HG02610 (cell line): ENCODE measurements at regions not wholly inside any gene's neighbourhood (a gene's known extent, or its start where the extent isn't known, plus 50 kb on each side); places are given as distances from the start of the nearest gene placed in this dataset.

ENCODE experiments used
- ATAC-seq: cut with Tn5 transposase; IDR thresholded peaks from one replicate; pipeline ENCODE4 v1.9.1; 2021; ENCODE audit warnings: mild to moderate bottlenecking, moderate library complexity; ENCODE audit not compliant: unreplicated experiment

DNA sequence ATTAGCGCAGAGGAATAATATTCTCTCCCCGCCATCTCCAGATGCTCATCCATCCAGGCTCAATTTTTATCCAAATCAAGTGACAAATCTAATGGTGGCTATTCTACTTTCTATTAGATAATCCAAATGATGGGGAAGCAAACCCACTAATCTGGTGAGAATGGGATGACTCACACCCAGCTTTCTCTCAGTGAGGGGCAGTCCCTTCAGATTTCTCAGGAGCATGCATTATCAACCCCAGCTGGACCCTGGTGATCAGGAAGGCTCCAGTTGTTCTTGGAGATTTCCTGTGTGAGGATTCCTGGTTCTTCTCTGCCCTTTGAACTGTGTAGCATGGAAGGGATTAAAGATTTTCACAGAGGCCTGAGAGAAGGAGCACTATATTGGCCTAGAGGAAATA is 358.0 kb downstream of the WDR72 start:
- no peak for ATAC-seq

DNA sequence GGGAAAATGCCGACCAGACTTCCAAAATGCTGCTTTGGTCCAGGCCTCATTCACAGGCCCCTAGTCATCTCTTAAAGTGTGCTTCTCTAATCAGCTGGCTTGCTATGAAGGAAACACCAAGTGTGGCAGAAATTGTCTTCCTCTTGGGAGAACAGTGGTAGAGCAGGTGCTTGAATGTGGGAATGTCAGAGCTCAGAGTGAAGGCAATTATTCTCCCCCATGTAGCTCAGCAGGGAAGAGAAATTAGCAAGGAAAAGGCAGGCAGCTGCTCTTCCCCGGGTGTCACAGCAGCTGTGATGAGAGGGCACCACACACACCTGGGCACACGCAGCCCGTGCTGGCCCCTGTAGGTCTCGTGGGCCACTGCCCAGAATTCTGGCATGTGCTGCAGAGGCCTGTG is 358.5 kb downstream of the WDR72 start:
- no peak for ATAC-seq

GRCh38 chr15:53397041-53397616 is 362.3 kb downstream of the WDR72 start:
- no peak for ATAC-seq

GRCh38 chr15:53395871-53396270 is 363.6 kb downstream of the WDR72 start:
- ATAC-seq, result no peak

DNA sequence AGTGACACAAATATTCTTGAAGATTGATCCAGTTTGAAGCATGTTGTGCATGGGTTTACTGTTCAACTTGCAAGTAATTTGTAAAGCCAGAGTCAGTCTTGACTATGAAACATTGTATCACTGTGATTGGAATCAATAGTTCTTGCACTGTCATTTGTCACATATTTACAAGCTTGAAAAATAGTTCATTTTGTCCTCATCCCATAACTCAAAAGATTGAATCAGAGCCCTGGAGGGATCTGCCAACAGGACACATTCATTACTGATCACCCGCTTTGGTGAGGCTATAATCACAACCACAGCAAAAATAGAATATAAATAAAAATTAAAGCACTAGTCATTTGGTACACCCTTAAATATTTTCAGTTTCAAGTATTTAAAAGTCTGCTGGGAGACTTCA is 368.9 kb downstream of the WDR72 start:
- no peak for ATAC-seq

DNA sequence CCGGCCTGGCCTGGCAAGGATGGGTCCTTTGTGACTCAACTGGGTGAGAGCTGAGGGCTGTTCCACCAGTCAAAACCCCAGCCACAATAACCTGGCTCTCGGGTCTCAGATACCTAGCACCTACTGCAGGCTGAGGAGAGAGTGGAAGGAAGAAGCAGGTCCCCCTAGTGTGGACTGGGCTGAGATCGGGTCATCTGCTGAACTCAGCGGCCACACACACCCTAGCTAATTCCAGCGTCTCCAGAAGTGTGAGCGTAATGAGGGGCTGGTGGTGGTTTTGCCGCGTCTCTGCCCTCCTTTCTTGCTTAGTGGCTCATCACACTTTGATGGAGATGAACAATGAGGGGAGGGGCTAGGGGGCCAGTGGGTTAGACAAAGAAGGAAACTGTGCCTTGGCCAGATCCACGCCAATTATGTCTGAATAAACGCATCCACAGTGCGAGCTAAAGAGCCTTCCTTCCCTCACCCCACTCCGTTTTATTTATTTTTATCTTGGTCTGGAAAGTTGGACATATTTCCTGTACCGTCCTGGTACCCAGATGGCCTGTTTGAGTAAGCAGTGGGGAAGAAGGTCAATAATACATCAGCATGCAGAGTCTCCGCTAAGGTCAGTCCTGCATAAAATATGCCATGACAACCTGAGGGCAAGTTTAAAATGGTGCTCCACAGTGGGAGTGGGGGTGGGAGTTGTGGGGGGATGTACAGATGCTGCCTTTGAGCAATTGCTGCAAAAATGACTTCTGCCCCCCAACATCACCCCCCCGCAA is 370.0 kb downstream of the WDR72 start:
- no peak for ATAC-seq

DNA sequence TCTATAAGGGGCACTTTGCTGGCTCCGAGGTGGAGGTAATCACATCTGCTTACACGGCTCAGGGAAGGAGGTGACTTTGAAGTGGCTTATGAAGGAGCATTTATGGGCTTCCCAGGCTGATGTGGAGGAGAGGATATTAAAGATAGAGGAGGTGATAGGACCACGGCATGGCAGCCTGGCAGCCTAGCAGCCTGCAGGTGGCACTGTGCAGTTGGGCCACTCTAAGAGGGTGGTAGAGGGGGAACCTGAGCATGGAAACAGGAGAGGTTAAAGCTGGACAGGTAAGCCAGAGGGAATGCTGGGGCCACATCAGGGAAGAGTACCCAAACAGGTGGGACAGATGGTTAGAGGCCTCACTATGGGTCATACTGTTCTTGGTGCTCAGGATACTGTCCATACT is 375.0 kb downstream of the WDR72 start:
- no peak for ATAC-seq

- ATAC-seq, result no peak
Measured at GRCh38 chr15:53378096-53378800, 381.2 kb downstream of the WDR72 start.

DNA sequence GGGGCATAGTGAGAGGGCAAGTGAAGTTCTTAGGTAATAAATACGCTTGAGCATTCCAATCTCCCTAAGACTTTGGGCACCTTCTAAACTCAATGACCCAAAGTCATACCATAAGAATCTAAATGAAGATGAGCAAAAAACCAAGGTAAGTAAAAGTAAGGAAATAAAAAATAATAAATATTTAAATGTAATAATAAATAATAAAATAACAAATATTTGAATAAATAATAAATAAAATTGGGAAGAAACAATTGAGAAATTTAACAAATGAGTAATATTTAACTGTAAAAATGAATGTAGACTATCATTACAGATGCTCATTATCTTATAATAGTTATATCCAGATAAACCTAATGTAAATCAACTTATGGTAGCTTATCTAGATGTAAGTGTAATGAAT is 391.7 kb downstream of the WDR72 start:
- no peak for ATAC-seq

- ATAC-seq, result no peak
Measured at GRCh38 chr15:53360881-53361280, 398.6 kb downstream of the WDR72 start.

- ATAC-seq, result no peak
Measured at GRCh38 chr15:53359038-53359437, 400.4 kb downstream of the WDR72 start.

- ATAC-seq, result no peak
Measured at GRCh38 chr15:53354874-53355273, 404.6 kb downstream of the WDR72 start.

GRCh38 chr15:53351373-53351772 is 408.1 kb downstream of the WDR72 start:
- no peak for ATAC-seq

DNA sequence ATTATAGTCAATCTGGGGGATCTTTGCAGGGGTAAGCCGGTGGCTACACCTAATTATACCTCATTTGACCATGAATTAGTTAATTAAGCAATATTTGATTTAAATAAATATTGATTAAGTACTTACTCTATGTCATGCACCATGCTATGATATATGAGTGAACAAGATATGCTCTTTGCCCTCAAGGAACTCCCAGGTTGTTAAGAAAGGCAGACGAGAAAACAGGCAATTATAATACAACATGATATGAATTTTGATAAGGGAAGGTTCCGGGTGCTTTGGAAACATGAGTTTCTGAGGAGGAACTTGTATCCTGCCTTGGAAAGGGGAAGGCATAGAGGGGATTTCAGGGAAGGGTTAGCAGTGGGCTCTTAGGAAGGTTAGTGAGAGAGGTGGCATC is 412.9 kb downstream of the WDR72 start:
- ATAC-seq, result no peak

DNA sequence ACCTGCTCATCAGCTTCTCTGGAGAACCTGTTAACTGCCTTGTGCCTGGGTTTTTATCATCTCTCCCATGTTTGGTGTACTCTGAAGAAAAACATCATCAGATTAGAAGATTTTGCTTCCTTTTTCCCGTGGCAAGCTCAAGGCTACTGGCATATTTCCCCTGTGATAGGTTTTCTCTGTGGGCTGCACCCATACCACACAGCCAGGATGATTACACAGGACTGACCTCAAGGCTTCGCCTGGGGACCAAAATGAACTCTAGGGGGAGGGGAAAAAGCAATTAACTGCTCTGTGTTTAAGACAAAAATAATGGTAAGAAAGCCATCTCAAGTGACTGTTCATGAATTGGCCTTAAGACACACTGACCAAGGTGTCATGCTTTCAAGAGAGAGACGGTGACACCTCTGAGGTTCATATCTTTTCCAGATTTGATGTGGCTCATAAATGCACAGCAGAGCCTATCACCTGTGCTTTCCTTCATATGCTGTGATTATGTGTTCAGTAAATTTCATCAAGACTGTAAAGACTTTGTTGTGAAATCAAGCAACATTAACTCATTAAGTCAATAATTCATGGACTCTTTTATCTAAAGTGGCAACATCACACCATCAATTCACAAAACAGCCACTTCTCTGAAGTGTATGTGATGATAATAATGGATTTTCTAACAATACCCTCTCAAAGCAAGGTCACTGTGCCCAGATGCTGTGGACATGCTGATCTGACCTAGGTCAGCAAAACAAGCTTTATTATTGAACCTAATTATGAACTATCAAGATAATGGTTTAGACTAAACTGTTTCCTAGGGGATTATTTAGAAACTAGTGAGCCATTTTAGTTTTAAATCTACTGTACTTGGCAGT is 427.9 kb downstream of the WDR72 start:
- ATAC-seq, result no peak

DNA sequence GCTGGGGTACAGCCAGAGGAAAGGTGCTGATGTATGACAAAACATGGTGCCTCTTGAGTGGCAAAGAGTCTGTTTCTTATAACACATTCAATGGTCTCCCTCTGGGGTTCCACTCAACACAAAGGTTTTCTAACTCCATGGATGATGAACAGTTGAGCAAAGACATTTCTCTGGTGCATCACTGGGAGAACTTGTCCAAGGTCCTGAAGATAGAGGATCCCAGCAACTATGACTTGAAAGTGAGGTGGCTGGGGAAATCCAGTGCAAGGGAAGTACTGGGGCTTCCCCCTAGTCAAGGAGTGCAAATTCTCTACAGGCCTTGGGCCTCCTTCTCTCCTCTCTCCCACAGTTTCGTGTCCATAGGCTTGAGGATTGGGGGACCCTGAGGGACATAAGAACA is 431.1 kb downstream of the WDR72 start:
- ATAC-seq, result no peak

DNA sequence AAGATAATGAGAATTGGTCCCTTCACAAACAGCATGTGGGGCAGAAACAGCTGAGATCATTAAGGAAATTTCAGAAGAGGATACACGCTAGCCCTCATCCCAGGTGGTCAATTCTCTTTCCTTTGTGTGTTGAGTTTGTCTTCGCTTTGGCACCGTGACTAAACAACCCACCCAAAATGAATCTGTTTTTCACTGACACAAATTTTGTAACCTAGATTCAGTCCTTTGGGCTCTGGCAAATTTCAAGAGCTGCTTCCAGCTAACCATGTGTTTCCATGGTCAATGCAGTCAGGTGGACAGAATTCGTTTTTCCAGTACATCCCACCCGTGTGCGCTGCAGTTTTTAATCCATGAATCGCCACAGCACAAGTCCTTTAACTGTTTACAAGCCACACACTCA is 435.4 kb downstream of the WDR72 start:
- no peak for ATAC-seq

DNA sequence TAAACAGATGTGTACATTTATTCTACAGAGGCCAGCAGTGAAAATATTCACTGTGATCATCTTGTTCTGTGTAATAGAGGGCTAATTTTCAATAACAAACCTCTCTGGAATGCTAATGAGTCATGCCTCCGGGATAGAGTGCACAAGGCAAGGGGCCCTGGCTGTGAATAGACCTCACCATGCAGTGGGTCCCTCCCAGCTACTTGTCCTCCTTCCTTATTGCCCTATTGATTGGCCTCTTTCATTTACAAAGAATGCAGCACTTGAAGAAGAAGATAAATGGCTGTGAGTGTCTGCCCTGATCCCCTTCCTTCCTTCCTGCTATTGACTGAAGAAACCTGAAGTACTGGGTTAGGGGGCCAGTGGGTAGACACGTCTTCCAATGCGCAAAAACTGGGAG is 436.3 kb downstream of the WDR72 start:
- no peak for ATAC-seq

DNA sequence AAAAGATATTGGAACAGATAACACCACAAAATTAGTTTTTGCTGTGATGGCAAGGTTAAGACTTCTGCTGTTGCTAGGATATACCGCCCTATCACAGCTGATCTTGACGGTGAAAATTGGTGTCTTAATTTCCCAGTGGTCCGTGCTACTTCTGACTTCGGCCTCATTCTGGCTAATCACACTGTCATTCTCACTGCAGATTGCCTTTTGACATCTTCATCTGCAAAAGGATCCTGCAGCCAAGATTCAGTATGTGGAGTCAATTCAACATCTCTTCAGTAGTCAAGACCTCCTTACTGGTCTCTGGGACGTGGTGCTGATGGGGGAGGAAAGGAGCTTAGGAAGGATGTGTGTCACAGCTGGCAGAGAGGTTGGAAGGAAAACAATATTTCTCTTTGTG is 438.6 kb downstream of the WDR72 start:
- ATAC-seq, result no peak

- no peak for ATAC-seq
Measured at GRCh38 chr15:53312707-53313106, 446.8 kb downstream of the WDR72 start.

DNA sequence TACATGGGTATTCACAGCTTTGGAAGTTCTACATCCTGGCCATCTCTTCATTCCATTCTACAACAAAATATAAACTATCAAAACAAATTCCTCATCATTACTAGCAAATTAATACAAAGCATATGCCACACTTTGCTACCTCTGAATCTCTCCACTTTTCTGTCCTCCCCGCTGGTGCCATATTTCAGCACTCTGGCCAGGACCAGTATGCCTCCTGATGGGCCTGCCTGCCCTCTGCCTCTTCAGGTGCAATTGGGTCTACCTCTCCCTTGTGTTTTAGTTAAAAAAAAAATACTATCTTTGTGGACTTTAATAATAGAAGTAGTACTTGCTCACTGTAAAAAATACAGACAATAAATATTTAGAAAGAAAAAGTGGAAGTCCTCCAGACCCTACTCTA is 448.8 kb downstream of the WDR72 start:
- no peak for ATAC-seq
